HCT116 (cell line): ENCODE measurements at regions not wholly inside any gene's neighbourhood (a gene's known extent, or its start where the extent isn't known, plus 50 kb on each side); places are given as distances from the start of the nearest gene placed in this dataset.

Experiments used
- ATAC-seq: fragments of 200-7000 bp; cut with Tn5 transposase; 2 replicates; pipeline ENCODE4 v1.9.1; 2020; ENCODE audit warnings: mild to moderate bottlenecking, moderate library complexity
- BruUV-seq: library from RNA; stranded (reverse); fragments of 400-500 nt; replicated peaks from 2 replicates; lab custom pipeline; 2021; lab: Mats Ljungman, UMichigan
- CTCF ChIA-PET: fragments of 300-600 bp; sonication (Branson Sonifier 250); formaldehyde crosslinking; loops from one replicate; lab custom pipeline; 2021; ENCODE audit warnings: antibody characterized with exemption; lab: Charles Lee
- POLR2A ChIA-PET: fragments of 300-600, 350-600 bp; sonication (Branson Sonifier 250); formaldehyde crosslinking; loops from one replicate; lab custom pipeline; 2021; ENCODE audit warnings: antibody characterized with exemption; lab: Charles Lee
- RAD21 ChIA-PET, 2 experiments: fragments of 300-600 bp; sonication (Branson Sonifier 250); formaldehyde crosslinking; loops; one replicate each; lab custom pipeline; 2023; ENCODE audit warnings: low total read pairs in 2 of 2; ENCODE audit not compliant: uncharacterized antibody in 2 of 2, unreplicated experiment in 2 of 2, low non-redundant PET in 1 of 2; lab: Charles Lee
- DNase-seq: peaks from one replicate; pipeline ENCODE4 v3.0.0-alpha.2; 2010; ENCODE audit warnings: low read depth, low spot score
- H2AFZ ChIP-seq: fragments of 200-600 bp; shearing (Covaris generic), sonication (generic); 2 replicates; pipeline ENCODE4 v1.6.1; 2017; ENCODE audit warnings: low read depth, mixed run types, mixed read lengths, antibody characterized with exemption, low read length; ENCODE audit not compliant: poor library complexity, severe bottlenecking
- H3K27ac ChIP-seq: 2 replicates; pipeline ENCODE4 v1.5.1; 2012; ENCODE audit warnings: low read depth, low read length
- H3K27me3 ChIP-seq: fragments of 200-600 bp; sonication (generic); 2 replicates; pipeline ENCODE4 v1.6.1; 2016; ENCODE audit warnings: mixed run types, low read length, mixed read lengths; ENCODE audit not compliant: insufficient read depth
- H3K36me3 ChIP-seq, 2 experiments: fragments of 200-500 bp in 1 of 2; fragments of 200-600 bp in 1 of 2; sonication (Bioruptor generic) in 1 of 2; sonication (generic) in 1 of 2; 2 replicates each; pipeline versions ENCODE4 v1.5.1 to v1.6.1; 2014 to 2016; ENCODE audit warnings: low read length in 2 of 2, inconsistent platforms in 1 of 2, mixed read lengths in 1 of 2, mixed run types in 1 of 2; ENCODE audit not compliant: insufficient read depth in 2 of 2, control insufficient read depth in 1 of 2
- H3K4me1 ChIP-seq, 2 experiments: fragments of 200-600 bp in 1 of 2; sonication (generic) in 1 of 2; 2 replicates each; pipeline versions ENCODE4 v1.5.1 to v1.6.1; 2012 to 2017; ENCODE audit warnings: low read length in 2 of 2, inconsistent platforms in 1 of 2, mild to moderate bottlenecking in 1 of 2, mixed read lengths in 1 of 2, mixed run types in 1 of 2, moderate library complexity in 1 of 2; ENCODE audit not compliant: insufficient read depth in 2 of 2, control insufficient read depth in 1 of 2
- H3K4me2 ChIP-seq: fragments of 200-600 bp; sonication (generic); 2 replicates; pipeline ENCODE4 v1.6.1; 2017; ENCODE audit warnings: mixed run types, low read length, mixed read lengths
- H3K4me3 ChIP-seq, 2 experiments: fragments of 200-600 bp in 1 of 2; sonication (generic) in 1 of 2; replicated peaks in 1 of 2; 2 replicates each; pipeline ENCODE4 v1.5.1; 2011 to 2016; ENCODE audit warnings: low read length in 2 of 2, control low read depth in 1 of 2, low read depth in 1 of 2, mild to moderate bottlenecking in 1 of 2, mixed read lengths in 1 of 2, mixed run types in 1 of 2
- H3K79me2 ChIP-seq: fragments of 200-600 bp; sonication (generic); 2 replicates; pipeline ENCODE4 v1.6.1; 2017; ENCODE audit warnings: mild to moderate bottlenecking, mixed run types, low read length, moderate library complexity, mixed read lengths; ENCODE audit not compliant: insufficient read depth
- H3K9ac ChIP-seq: fragments of 200-600 bp; sonication (generic); 2 replicates; pipeline ENCODE4 v1.6.1; 2016; ENCODE audit warnings: low read length, mixed read lengths
- H3K9me2 ChIP-seq: fragments of 200-600 bp; sonication (generic), shearing (Covaris generic); 2 replicates; pipeline ENCODE4 v1.6.1; 2017; ENCODE audit warnings: mixed run types, mild to moderate bottlenecking, moderate library complexity; ENCODE audit not compliant: insufficient read depth
- H3K9me3 ChIP-seq, 2 experiments: fragments of 200-500 bp in 1 of 2; fragments of 200-600 bp in 1 of 2; sonication (Bioruptor generic) in 1 of 2; sonication (generic) in 1 of 2; 2 replicates each; pipeline ENCODE4 v1.6.1; 2014 to 2017; ENCODE audit warnings: low read length in 2 of 2, mixed read lengths in 2 of 2, inconsistent platforms in 1 of 2, low read depth in 1 of 2, mild to moderate bottlenecking in 1 of 2, mixed run types in 1 of 2, moderate library complexity in 1 of 2; ENCODE audit not compliant: control insufficient read depth in 1 of 2, insufficient read depth in 1 of 2
- H4K20me1 ChIP-seq: fragments of 200-600 bp; sonication (generic), shearing (Covaris generic); 2 replicates; pipeline ENCODE4 v1.6.1; 2017; ENCODE audit warnings: mixed run types, mild to moderate bottlenecking, moderate library complexity; ENCODE audit not compliant: insufficient read depth
- CBX3 ChIP-seq: IDR thresholded peaks from 2 replicates; pipeline ENCODE4 v1.6.1; 2012; ENCODE audit warnings: low read depth
- EGR1 ChIP-seq: IDR thresholded peaks from 2 replicates; pipeline ENCODE4 v1.6.1; 2012; ENCODE audit warnings: low read depth
- ELF1 ChIP-seq: IDR thresholded peaks from 2 replicates; pipeline ENCODE4 v1.6.1; 2012; ENCODE audit warnings: low read depth, borderline replicate concordance
- EZH2 ChIP-seq: fragments of 200-600 bp; sonication (generic); IDR thresholded peaks from 2 replicates; pipeline ENCODE4 v1.6.1; 2017; ENCODE audit warnings: antibody characterized with exemption, mixed run types
- EZH2phosphoT487 ChIP-seq: fragments of 200-600 bp; IDR thresholded peaks from 2 replicates; pipeline ENCODE4 v1.6.1; 2018; ENCODE audit warnings: antibody characterized with exemption, borderline replicate concordance
- FOSL1 ChIP-seq: IDR thresholded peaks from 2 replicates; pipeline ENCODE4 v1.6.1; 2012; ENCODE audit warnings: low read depth
- JUND ChIP-seq: IDR thresholded peaks from 2 replicates; pipeline ENCODE4 v1.6.1; 2012
- POLR2A ChIP-seq: IDR thresholded peaks from 2 replicates; pipeline ENCODE4 v1.7.0; 2011; ENCODE audit warnings: borderline replicate concordance; ENCODE audit not compliant: insufficient read depth, insufficient read length; ENCODE audit errors: extremely low read depth
- RAD21 ChIP-seq: IDR thresholded peaks from 2 replicates; pipeline ENCODE4 v1.6.1; 2012; ENCODE audit warnings: low read depth, mild to moderate bottlenecking
- SP1 ChIP-seq: IDR thresholded peaks from 2 replicates; pipeline ENCODE4 v1.6.1; 2012; ENCODE audit warnings: low read depth
- TCF7L2 ChIP-seq: IDR thresholded peaks from 2 replicates; pipeline ENCODE4 v1.7.0; 2011; ENCODE audit warnings: borderline replicate concordance, inconsistent platforms; ENCODE audit not compliant: insufficient read depth, insufficient read length; ENCODE audit errors: extremely low read depth
- YY1 ChIP-seq: IDR thresholded peaks from 2 replicates; pipeline ENCODE4 v1.6.1; 2011; ENCODE audit warnings: low read length, low read depth, moderate library complexity, mild to moderate bottlenecking; ENCODE audit not compliant: insufficient replicate concordance; ENCODE audit errors: extremely low read depth
- ZNF274 ChIP-seq: fragments of 200-500 bp; sonication (Bioruptor generic); IDR thresholded peaks from 2 replicates; pipeline ENCODE4 v1.6.1; 2014; ENCODE audit warnings: mild to moderate bottlenecking, low read depth, low read length, inconsistent platforms
- intact Hi-C: fragments of 100-400 bp; cut with micrococcal nuclease; formaldehyde crosslinking; loops from 2 replicates; pipeline ENCODE4 v1.10.0; 2022
- TF ChIP-seq, protein P1 (sequence below): IDR thresholded peaks from 2 replicates; pipeline ENCODE4 v1.6.1; 2011; ENCODE audit warnings: mild to moderate bottlenecking, low read length, moderate library complexity; ENCODE audit not compliant: insufficient replicate concordance; ENCODE audit errors: extremely low read depth
- TF ChIP-seq, protein P2 (sequence below): IDR thresholded peaks from 2 replicates; pipeline ENCODE4 v1.6.1; 2012
- TF ChIP-seq, protein P3 (sequence below), 3 experiments: fragments of 200-600 bp in 1 of 3; sonication (generic) in 1 of 3; IDR thresholded peaks in 2 of 3; conservative IDR thresholded peaks in 1 of 3; 2 replicates each; pipeline ENCODE4 v1.5.1; 2012 to 2017; ENCODE audit warnings: low read depth in 2 of 3, low read length in 2 of 3, antibody characterized with exemption in 1 of 3, borderline replicate concordance in 1 of 3, control low read depth in 1 of 3, mild to moderate bottlenecking in 1 of 3, mixed read lengths in 1 of 3, mixed run types in 1 of 3, moderate library complexity in 1 of 3; ENCODE audit not compliant: insufficient read depth in 1 of 3
- TF ChIP-seq, protein P4 (sequence below): IDR thresholded peaks from 2 replicates; pipeline ENCODE4 v1.6.1; 2012; ENCODE audit warnings: low read depth

DNA sequence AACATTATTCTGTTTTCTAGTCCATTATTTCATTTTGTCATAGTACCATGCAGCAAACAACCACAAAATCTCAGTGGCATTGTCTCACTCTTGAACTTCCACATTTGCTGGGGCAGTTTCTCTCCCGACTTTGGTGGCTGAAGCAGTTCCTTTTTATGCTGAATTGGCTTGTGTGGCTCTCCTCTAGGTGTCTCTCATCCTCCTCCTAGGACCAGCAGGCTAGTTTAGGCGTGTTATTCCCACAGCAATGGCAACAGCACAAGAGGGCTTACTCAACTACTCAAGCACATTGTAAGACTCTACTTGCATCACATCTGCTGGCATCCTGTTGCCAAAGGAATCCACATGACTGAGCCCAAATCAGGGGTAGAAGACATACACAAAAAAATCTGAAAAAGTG is 201.8 kb upstream of the KCNH8 start:
- POLR2A ChIA-PET = no interaction called here
- no peaks in the 10 kb centered on the region for H3K79me2 ChIP-seq
- no peak overlapping the region for H3K4me2 ChIP-seq
- no peaks in the 10 kb centered on the region for H3K9me2 ChIP-seq
- no peaks in the 10 kb centered on the region for H3K4me1 ChIP-seq
- no peaks in the 10 kb centered on the region for H3K36me3 ChIP-seq
- BruUV-seq = no TSS peak
- no peak for TF ChIP-seq ELF1
- TF ChIP-seq EGR1 = no peak
- no peak for TF ChIP-seq SP1
- TF ChIP-seq RAD21 = no peak
- TF ChIP-seq TCF7L2 = no peak
- no peak for TF ChIP-seq FOSL1
- TF ChIP-seq EZH2phosphoT487 = no peak
- TF ChIP-seq, protein P1, sequence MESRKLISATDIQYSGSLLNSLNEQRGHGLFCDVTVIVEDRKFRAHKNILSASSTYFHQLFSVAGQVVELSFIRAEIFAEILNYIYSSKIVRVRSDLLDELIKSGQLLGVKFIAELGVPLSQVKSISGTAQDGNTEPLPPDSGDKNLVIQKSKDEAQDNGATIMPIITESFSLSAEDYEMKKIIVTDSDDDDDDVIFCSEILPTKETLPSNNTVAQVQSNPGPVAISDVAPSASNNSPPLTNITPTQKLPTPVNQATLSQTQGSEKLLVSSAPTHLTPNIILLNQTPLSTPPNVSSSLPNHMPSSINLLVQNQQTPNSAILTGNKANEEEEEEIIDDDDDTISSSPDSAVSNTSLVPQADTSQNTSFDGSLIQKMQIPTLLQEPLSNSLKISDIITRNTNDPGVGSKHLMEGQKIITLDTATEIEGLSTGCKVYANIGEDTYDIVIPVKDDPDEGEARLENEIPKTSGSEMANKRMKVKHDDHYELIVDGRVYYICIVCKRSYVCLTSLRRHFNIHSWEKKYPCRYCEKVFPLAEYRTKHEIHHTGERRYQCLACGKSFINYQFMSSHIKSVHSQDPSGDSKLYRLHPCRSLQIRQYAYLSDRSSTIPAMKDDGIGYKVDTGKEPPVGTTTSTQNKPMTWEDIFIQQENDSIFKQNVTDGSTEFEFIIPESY = no peak
- TF ChIP-seq CBX3 = no peak
- TF ChIP-seq EZH2 = no peak
- TF ChIP-seq, protein P2, sequence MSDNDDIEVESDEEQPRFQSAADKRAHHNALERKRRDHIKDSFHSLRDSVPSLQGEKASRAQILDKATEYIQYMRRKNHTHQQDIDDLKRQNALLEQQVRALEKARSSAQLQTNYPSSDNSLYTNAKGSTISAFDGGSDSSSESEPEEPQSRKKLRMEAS = no peak
- TF ChIP-seq ZNF274 = no peak
- TF ChIP-seq, protein P3, sequence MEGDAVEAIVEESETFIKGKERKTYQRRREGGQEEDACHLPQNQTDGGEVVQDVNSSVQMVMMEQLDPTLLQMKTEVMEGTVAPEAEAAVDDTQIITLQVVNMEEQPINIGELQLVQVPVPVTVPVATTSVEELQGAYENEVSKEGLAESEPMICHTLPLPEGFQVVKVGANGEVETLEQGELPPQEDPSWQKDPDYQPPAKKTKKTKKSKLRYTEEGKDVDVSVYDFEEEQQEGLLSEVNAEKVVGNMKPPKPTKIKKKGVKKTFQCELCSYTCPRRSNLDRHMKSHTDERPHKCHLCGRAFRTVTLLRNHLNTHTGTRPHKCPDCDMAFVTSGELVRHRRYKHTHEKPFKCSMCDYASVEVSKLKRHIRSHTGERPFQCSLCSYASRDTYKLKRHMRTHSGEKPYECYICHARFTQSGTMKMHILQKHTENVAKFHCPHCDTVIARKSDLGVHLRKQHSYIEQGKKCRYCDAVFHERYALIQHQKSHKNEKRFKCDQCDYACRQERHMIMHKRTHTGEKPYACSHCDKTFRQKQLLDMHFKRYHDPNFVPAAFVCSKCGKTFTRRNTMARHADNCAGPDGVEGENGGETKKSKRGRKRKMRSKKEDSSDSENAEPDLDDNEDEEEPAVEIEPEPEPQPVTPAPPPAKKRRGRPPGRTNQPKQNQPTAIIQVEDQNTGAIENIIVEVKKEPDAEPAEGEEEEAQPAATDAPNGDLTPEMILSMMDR (IDR thresholded peaks at IDR 0.05 in 2 of 3, conservative IDR thresholded peaks at IDR 0.05 in 1 of 3; ENCODE audit: borderline replicate concordance in 1 of 3, insufficient read depth in 1 of 3, low read depth in 2 of 3, low read length in 2 of 3) = no peak
- TF ChIP-seq POLR2A = no peak
- TF ChIP-seq, protein P4, sequence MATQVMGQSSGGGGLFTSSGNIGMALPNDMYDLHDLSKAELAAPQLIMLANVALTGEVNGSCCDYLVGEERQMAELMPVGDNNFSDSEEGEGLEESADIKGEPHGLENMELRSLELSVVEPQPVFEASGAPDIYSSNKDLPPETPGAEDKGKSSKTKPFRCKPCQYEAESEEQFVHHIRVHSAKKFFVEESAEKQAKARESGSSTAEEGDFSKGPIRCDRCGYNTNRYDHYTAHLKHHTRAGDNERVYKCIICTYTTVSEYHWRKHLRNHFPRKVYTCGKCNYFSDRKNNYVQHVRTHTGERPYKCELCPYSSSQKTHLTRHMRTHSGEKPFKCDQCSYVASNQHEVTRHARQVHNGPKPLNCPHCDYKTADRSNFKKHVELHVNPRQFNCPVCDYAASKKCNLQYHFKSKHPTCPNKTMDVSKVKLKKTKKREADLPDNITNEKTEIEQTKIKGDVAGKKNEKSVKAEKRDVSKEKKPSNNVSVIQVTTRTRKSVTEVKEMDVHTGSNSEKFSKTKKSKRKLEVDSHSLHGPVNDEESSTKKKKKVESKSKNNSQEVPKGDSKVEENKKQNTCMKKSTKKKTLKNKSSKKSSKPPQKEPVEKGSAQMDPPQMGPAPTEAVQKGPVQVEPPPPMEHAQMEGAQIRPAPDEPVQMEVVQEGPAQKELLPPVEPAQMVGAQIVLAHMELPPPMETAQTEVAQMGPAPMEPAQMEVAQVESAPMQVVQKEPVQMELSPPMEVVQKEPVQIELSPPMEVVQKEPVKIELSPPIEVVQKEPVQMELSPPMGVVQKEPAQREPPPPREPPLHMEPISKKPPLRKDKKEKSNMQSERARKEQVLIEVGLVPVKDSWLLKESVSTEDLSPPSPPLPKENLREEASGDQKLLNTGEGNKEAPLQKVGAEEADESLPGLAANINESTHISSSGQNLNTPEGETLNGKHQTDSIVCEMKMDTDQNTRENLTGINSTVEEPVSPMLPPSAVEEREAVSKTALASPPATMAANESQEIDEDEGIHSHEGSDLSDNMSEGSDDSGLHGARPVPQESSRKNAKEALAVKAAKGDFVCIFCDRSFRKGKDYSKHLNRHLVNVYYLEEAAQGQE = no peak
- TF ChIP-seq JUND = no peak
- no peak for TF ChIP-seq YY1
- TF ChIP-seq, all 23 proteins: peak for 0
- Histone ChIP-seq H3K4me3 (no peak overlapping the region), H3K27ac (no peak overlapping the region), H3K9ac (no peak overlapping the region), H2AFZ (no peak overlapping the region), H3K9me3 (no peaks in the 10 kb centered on the region), H4K20me1 (no peaks in the 10 kb centered on the region), H3K27me3 (no peaks in the 10 kb centered on the region)
- no peak for DNase-seq
- CTCF ChIA-PET = no interaction called here
- ATAC-seq = no peak
- RAD21 ChIA-PET = no interaction called here
- intact Hi-C loops = no loop called here
